ENCODE measurements at regions not wholly inside any gene's neighbourhood (a gene's known extent, or its start where the extent isn't known, plus 50 kb on each side); places are given as distances from the start of the nearest gene placed in this dataset.

- Histone ChIP-seq H3K36me3 (ENCODE audit: insufficient read depth in 1 of 2, low read depth in 1 of 2) (no peaks in the 10 kb centered on the region), H3K4me1 (no peaks in the 10 kb centered on the region), H3K9me3 (no peaks in the 10 kb centered on the region), H3K27ac (no peak overlapping the region), H3K27me3 (ENCODE audit: insufficient read depth in 3 of 3, low read length in 2 of 3) (no peaks in the 10 kb centered on the region), H3K4me3 (no peak overlapping the region)
- DNase-seq, result no peak
- no peak for ATAC-seq
- WGBS, 3 donors, result 90 to 93% (median 91%) methylated on average over 2 of the region's 2 CpGs
- intact Hi-C loops (cut with DNase I), result no loop called here
- no peak for TF ChIP-seq CTCF (IDR thresholded peaks at IDR 0.05)
Measured at GRCh38 chr6:92428448-92428847, 990.9 kb downstream of the EPHA7 start.

GRCh38 chr6:92427453-92427852 lies 991.9 kb downstream of the EPHA7 start:
- H3K36me3 ChIP-seq (ENCODE audit: insufficient read depth in 1 of 2, low read depth in 1 of 2), result no peaks in the 10 kb centered on the region
- no peak overlapping the region for H3K4me3 ChIP-seq
- no peaks in the 10 kb centered on the region for H3K9me3 ChIP-seq
- no peak for DNase-seq
- H3K27me3 ChIP-seq (ENCODE audit: insufficient read depth in 3 of 3, low read length in 2 of 3), result no peaks in the 10 kb centered on the region
- 79 to 84% (median 79%) methylated on average over 2 of the region's 2 CpGs for WGBS, 3 donors
- no peaks in the 10 kb centered on the region for H3K4me1 ChIP-seq
- no peak for ATAC-seq
- no peak overlapping the region for H3K27ac ChIP-seq
- TF ChIP-seq CTCF (IDR thresholded peaks at IDR 0.05), result no peak
- intact Hi-C loops (cut with DNase I), result no loop called here

- no peak for TF ChIP-seq CTCF (IDR thresholded peaks at IDR 0.05)
- Histone ChIP-seq H3K9me3 (no peaks in the 10 kb centered on the region), H3K4me3 (no peak overlapping the region), H3K27me3 (ENCODE audit: insufficient read depth in 3 of 3, low read length in 2 of 3) (no peaks in the 10 kb centered on the region), H3K27ac (no peak overlapping the region), H3K4me1 (no peaks in the 10 kb centered on the region), H3K36me3 (ENCODE audit: insufficient read depth in 1 of 2, low read depth in 1 of 2) (no peaks in the 10 kb centered on the region)
- intact Hi-C loops (cut with DNase I), result no loop called here
- 42 to 79% (median 70%) methylated on average over 4 of the region's 4 CpGs for WGBS, 3 donors
- DNase-seq (no peak), ATAC-seq (no peak)
Measured at GRCh38 chr6:92415656-92416055, 1003.7 kb downstream of the EPHA7 start.

GRCh38 chr6:92408350-92408749 lies 1011.0 kb downstream of the EPHA7 start:
- DNase-seq (no peak), ATAC-seq (no peak)
- Histone ChIP-seq H3K9me3 (no peaks in the 10 kb centered on the region), H3K27ac (no peak overlapping the region), H3K4me3 (no peak overlapping the region), H3K36me3 (ENCODE audit: insufficient read depth in 1 of 2, low read depth in 1 of 2) (no peaks in the 10 kb centered on the region), H3K27me3 (ENCODE audit: insufficient read depth in 3 of 3, low read length in 2 of 3) (no peaks in the 10 kb centered on the region), H3K4me1 (no peaks in the 10 kb centered on the region)
- TF ChIP-seq CTCF (IDR thresholded peaks at IDR 0.05), result no peak
- intact Hi-C loops (cut with DNase I), result no loop called here

- intact Hi-C loops (cut with DNase I), result no loop called here
- WGBS, 3 donors, result 49 to 71% (median 60%) methylated on average over 2 of the region's 2 CpGs
- no peak overlapping the region for H3K4me3 ChIP-seq
Measured at GRCh38 chr6:92404281-92404680, 1015.1 kb downstream of the EPHA7 start.

More at GRCh38 chr6:92404281-92404680, 1015.1 kb downstream of the EPHA7 start:
- Histone ChIP-seq H3K4me1 (no peaks in the 10 kb centered on the region), H3K27ac (no peak overlapping the region), H3K36me3 (ENCODE audit: insufficient read depth in 1 of 2, low read depth in 1 of 2) (no peaks in the 10 kb centered on the region), H3K9me3 (no peaks in the 10 kb centered on the region), H3K27me3 (ENCODE audit: insufficient read depth in 3 of 3, low read length in 2 of 3) (no peaks in the 10 kb centered on the region)
- no peak for TF ChIP-seq CTCF (IDR thresholded peaks at IDR 0.05)
- DNase-seq, result no peak
- no peak for ATAC-seq
